ENCODE measurements at regions not wholly inside any gene's neighbourhood (a gene's known extent, or its start where the extent isn't known, plus 50 kb on each side); places are given as distances from the start of the nearest gene placed in this dataset.

- TF ChIP-seq, protein P1, sequence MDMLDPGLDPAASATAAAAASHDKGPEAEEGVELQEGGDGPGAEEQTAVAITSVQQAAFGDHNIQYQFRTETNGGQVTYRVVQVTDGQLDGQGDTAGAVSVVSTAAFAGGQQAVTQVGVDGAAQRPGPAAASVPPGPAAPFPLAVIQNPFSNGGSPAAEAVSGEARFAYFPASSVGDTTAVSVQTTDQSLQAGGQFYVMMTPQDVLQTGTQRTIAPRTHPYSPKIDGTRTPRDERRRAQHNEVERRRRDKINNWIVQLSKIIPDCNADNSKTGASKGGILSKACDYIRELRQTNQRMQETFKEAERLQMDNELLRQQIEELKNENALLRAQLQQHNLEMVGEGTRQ (IDR thresholded peaks at IDR 0.05; ENCODE audit: low read depth, low read length) = no peak
- TF ChIP-seq CTCF (conservative IDR thresholded peaks at IDR 0.05; ENCODE audit: low read depth, low read length) (no peak), POLR2A (IDR thresholded peaks at IDR 0.05; ENCODE audit: low read depth, low read length) (no peak), ELK1 (IDR thresholded peaks at IDR 0.05; ENCODE audit: borderline replicate concordance, low read depth, low read length) (no peak), MXI1 (IDR thresholded peaks at IDR 0.05; ENCODE audit: borderline replicate concordance, low read depth, low read length) (no peak), MAFK (IDR thresholded peaks at IDR 0.05; ENCODE audit: low read depth, low read length) (no peak), BHLHE40 (IDR thresholded peaks at IDR 0.05; ENCODE audit: low read depth, low read length) (no peak), SMC3 (IDR thresholded peaks at IDR 0.05; ENCODE audit: low read depth, low read length) (no peak), CEBPB (IDR thresholded peaks at IDR 0.05; ENCODE audit: low read depth, low read length) (no peak)
Measured at GRCh38 chr2:64737547-64737946, 83.8 kb upstream of the SERTAD2 start.

Data from IMR-90 (cell line).